Osteocyte (in vitro differentiated cells): ENCODE measurements at regions not wholly inside any gene's neighbourhood (a gene's known extent, or its start where the extent isn't known, plus 50 kb on each side); places are given as distances from the start of the nearest gene placed in this dataset.
A peak's percentile ranks its signal among the peaks of the same experiment; 100 is the strongest.

ENCODE experiments used
- DNase-seq: peaks from one replicate; pipeline ENCODE4 v3.0.0; 2021; ENCODE audit warnings: mixed read lengths; ENCODE audit not compliant: unreplicated experiment; ENCODE audit errors: extremely low spot score
- H3K27ac Mint-ChIP-seq: one replicate; pipeline ENCODE4 v1.8.0; 2021; ENCODE audit warnings: mild to moderate bottlenecking, mixed read lengths; ENCODE audit not compliant: unreplicated experiment
- H3K27me3 Mint-ChIP-seq: one replicate; pipeline ENCODE4 v1.8.0; 2021; ENCODE audit warnings: mixed read lengths; ENCODE audit not compliant: unreplicated experiment
- H3K36me3 Mint-ChIP-seq: one replicate; pipeline ENCODE4 v1.8.0; 2021; ENCODE audit warnings: mixed read lengths; ENCODE audit not compliant: unreplicated experiment
- H3K4me1 Mint-ChIP-seq: one replicate; pipeline ENCODE4 v1.8.0; 2021; ENCODE audit warnings: mixed read lengths; ENCODE audit not compliant: unreplicated experiment
- H3K4me3 Mint-ChIP-seq: one replicate; pipeline ENCODE4 v1.8.0; 2021; ENCODE audit warnings: mild to moderate bottlenecking, moderate library complexity, mixed read lengths; ENCODE audit not compliant: unreplicated experiment
- H3K9me3 Mint-ChIP-seq: one replicate; pipeline ENCODE4 v1.8.0; 2021; ENCODE audit warnings: mixed read lengths; ENCODE audit not compliant: unreplicated experiment
- TF ChIP-seq, protein P1 (sequence below): fragments of 200-600 bp; sonication (generic); IDR thresholded peaks from 2 replicates; pipeline ENCODE4 v1.5.0; 2021; ENCODE audit warnings: antibody characterized with exemption, mild to moderate bottlenecking, moderate library complexity

DNA sequence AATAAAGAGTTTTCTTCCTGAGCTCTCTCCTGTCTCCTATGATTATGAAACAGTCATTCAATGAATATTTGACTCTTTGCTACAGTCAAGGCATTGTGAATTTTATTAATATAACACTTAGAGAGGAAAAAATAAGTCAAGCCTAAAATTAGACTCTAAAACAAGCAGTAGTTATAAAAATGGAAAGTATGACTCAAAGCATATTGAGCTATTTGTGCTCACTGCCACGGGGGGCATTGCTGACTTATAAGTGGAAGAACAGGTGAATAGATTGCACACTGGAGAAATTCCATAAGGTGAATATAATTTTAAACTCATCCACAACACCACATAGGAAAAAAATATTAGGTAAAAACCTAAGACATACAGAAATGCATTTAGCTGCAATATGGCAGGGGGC is 87.7 kb upstream of the CCDC196 start:
- Mint-ChIP-seq H3K36me3 (no peaks in the 10 kb centered on the region), H3K4me1 (no peaks in the 10 kb centered on the region), H3K4me3 (no peak overlapping the region), H3K27me3 (no peaks in the 10 kb centered on the region), H3K9me3 (no peaks in the 10 kb centered on the region), H3K27ac (no peak overlapping the region)
- no peak for DNase-seq
- TF ChIP-seq, protein P1, sequence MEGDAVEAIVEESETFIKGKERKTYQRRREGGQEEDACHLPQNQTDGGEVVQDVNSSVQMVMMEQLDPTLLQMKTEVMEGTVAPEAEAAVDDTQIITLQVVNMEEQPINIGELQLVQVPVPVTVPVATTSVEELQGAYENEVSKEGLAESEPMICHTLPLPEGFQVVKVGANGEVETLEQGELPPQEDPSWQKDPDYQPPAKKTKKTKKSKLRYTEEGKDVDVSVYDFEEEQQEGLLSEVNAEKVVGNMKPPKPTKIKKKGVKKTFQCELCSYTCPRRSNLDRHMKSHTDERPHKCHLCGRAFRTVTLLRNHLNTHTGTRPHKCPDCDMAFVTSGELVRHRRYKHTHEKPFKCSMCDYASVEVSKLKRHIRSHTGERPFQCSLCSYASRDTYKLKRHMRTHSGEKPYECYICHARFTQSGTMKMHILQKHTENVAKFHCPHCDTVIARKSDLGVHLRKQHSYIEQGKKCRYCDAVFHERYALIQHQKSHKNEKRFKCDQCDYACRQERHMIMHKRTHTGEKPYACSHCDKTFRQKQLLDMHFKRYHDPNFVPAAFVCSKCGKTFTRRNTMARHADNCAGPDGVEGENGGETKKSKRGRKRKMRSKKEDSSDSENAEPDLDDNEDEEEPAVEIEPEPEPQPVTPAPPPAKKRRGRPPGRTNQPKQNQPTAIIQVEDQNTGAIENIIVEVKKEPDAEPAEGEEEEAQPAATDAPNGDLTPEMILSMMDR = no peak

DNA sequence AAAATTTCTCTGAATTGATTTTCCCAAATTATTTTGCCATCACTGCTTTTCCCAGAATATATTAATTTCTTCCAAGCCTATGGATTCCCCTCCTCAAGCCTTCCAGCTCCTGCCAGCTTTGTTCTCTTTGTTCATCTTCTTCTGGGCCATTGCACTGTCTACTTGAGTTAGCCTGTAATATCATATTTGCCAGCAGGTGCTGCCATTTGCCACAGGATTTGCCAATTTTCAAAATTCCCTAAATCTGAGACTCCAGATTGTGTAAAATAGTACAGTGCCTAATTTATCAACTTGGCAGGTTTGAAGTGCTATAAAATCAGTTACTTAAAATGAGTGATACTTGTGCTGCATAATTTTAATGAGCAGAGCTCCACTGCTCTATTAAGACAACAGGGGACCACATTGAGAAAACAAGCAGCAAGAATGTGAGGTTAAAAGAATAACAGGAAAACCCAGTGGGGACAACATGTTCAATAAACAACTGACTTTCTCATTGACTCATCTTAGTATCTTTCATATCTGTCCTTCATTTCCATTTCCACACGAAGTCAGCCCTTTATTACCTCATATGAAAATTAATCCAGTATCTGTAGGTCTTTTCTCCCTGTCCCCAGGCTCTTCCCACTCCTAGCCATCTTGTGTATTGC is 84.6 kb upstream of the CCDC196 start:
- no peaks in the 10 kb centered on the region for H3K36me3 Mint-ChIP-seq
- no peaks in the 10 kb centered on the region for H3K9me3 Mint-ChIP-seq
- no peaks in the 10 kb centered on the region for H3K4me1 Mint-ChIP-seq
- TF ChIP-seq, protein P1 = peak; percentile 21
- no peak for DNase-seq
- H3K27me3 Mint-ChIP-seq = peaks cover 2% of the 10 kb centered on the region
- H3K4me3 Mint-ChIP-seq = no peak overlapping the region
- no peak overlapping the region for H3K27ac Mint-ChIP-seq

DNA sequence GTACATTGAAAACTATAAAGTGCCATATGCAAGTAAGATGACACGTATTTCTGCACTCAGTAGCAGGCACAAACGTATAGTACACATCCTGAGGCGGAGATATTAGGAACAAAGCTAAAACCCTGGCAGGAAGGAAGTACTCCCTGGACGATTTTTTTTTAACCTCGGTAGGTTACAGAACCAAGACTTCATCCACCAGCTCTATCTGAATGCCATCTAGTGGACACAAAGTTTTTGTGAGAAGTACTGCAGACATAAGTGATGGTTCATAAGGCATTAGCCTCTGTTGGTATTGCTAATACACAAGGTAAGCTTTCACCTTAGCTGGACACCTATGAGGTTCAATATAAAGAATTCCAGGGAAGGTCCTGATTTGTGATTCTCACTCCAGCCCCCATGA is 83.0 kb upstream of the CCDC196 start:
- DNase-seq = no peak
- peaks cover 2% of the 10 kb centered on the region for H3K27me3 Mint-ChIP-seq
- H3K27ac Mint-ChIP-seq = no peak overlapping the region
- no peaks in the 10 kb centered on the region for H3K36me3 Mint-ChIP-seq
- TF ChIP-seq, protein P1 = peak; percentile 18
- no peak overlapping the region for H3K4me3 Mint-ChIP-seq
- no peaks in the 10 kb centered on the region for H3K9me3 Mint-ChIP-seq
- no peaks in the 10 kb centered on the region for H3K4me1 Mint-ChIP-seq

DNA sequence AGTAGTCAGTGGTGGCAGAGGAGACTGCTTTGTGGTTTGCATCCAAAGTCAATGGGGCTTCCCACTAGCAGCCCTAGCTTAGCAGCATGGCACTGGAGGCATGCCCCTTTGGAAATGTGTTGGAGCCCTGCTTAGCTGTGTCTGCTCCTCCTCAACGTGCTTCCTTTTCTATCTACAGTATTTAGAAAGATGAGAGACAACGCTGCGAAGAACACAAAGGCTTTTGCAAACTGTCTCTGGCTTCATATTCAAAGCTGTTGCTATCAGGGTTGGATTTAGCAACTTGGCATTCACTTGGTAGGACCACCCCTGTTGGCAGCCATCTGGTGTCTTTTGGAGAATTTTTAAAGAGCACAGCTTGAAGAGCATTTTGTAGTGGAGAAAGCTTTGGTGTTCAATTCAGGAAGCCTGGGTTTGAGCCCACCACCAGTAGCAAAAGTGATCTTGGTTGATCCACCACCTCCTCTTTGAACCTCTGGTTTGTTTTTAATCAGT is 82.1 kb upstream of the CCDC196 start:
- TF ChIP-seq, protein P1 = no peak
- Mint-ChIP-seq H3K27ac (no peak overlapping the region), H3K27me3 (peaks cover 2% of the 10 kb centered on the region), H3K9me3 (no peaks in the 10 kb centered on the region), H3K36me3 (no peaks in the 10 kb centered on the region), H3K4me1 (no peaks in the 10 kb centered on the region), H3K4me3 (no peak overlapping the region)
- no peak for DNase-seq

DNA sequence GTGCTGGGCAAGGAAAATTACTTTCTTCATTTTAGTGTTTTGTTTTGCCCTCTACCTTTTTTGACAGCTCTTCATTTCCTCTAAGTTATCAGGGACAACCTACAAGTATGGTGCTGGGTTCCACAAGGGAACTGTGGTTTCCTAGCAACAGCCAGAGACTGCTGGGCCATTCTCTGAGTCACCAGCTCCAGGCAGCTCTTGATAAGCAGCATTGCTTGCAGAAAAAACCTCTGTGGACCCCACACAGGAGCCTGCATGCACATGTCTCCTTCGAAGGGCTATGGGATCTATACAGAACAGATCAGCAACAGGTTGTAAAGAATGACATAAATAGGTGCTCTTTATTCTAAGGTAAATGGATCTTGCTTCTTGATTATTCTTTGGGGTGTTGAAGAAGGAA is 81.0 kb upstream of the CCDC196 start:
- H3K4me3 Mint-ChIP-seq = no peak overlapping the region
- no peaks in the 10 kb centered on the region for H3K9me3 Mint-ChIP-seq
- TF ChIP-seq, protein P1 = no peak
- no peaks in the 10 kb centered on the region for H3K4me1 Mint-ChIP-seq
- no peak for DNase-seq
- H3K27me3 Mint-ChIP-seq = peaks cover 2% of the 10 kb centered on the region
- no peak overlapping the region for H3K27ac Mint-ChIP-seq
- H3K36me3 Mint-ChIP-seq = no peaks in the 10 kb centered on the region
